Esophagus muscularis mucosa (tissue), 4 donors: ENCODE measurements at regions not wholly inside any gene's neighbourhood (a gene's known extent, or its start where the extent isn't known, plus 50 kb on each side); places are given as distances from the start of the nearest gene placed in this dataset.

Source experiments
- DNase-seq: peaks from one replicate; pipeline ENCODE4 v3.0.0-alpha.2; 2017; ENCODE audit errors: extremely low spot score
- H3K27ac ChIP-seq, 4 donors: fragments of 200-600 bp; sonication (generic); replicated peaks in 1 of 4; 1 replicate in 3 of 4; 2 replicates in 1 of 4; pipeline ENCODE4 v1.5.1; 2016 to 2019; ENCODE audit warnings: mild to moderate bottlenecking in 1 of 4
- H3K27me3 ChIP-seq, 4 donors: fragments of 200-600 bp; sonication (generic); one replicate each; pipeline versions ENCODE4 v1.5.1 to v1.6.0; 2016 to 2019
- H3K36me3 ChIP-seq, 4 donors: fragments of 200-600 bp; sonication (generic); one replicate each; pipeline ENCODE4 v1.5.1; 2016 to 2019
- H3K4me1 ChIP-seq, 4 donors: fragments of 200-600 bp; sonication (generic); one replicate each; pipeline ENCODE4 v1.5.1; 2016 to 2019
- H3K4me3 ChIP-seq, 4 donors: fragments of 200-600 bp; sonication (generic); 1 replicate in 2 of 4; 2 replicates in 2 of 4; pipeline ENCODE4 v1.5.1; 2016 to 2019; ENCODE audit warnings: mild to moderate bottlenecking in 4 of 4, moderate library complexity in 1 of 4
- H3K9me3 ChIP-seq, 4 donors: fragments of 200-600 bp; sonication (generic); 1 replicate in 3 of 4; 2 replicates in 1 of 4; pipeline ENCODE4 v1.5.1; 2016 to 2019
- CTCF ChIP-seq, 3 experiments: fragments of 200-600 bp in 2 of 3; fragments of 450-650 bp in 1 of 3; sonication (generic) in 2 of 3; IDR thresholded peaks; one replicate each; pipeline ENCODE4 v1.5.1; 2017 to 2019; ENCODE audit warnings: antibody characterized with exemption in 3 of 3, mild to moderate bottlenecking in 2 of 3, moderate library complexity in 1 of 3
- EP300 ChIP-seq: sonication (generic); formaldehyde crosslinking; IDR thresholded peaks from one replicate; pipeline ENCODE4 v1.6.1; 2017; ENCODE audit warnings: antibody characterized with exemption
- POLR2A ChIP-seq: fragments of 450-650 bp; IDR thresholded peaks from one replicate; pipeline ENCODE4 v1.6.1; 2017; ENCODE audit warnings: antibody characterized with exemption, moderate library complexity, mild to moderate bottlenecking, low read depth
- POLR2AphosphoS5 ChIP-seq, 2 donors: sonication (generic); formaldehyde crosslinking; IDR thresholded peaks; one replicate each; pipeline ENCODE4 v1.6.1; 2017; ENCODE audit warnings: antibody characterized with exemption in 2 of 2
- WGBS: methylation state at CpG from one replicate; pipeline ENCODE4 v1.1.5; 2018; 5-methylcytosine and 5-hydroxymethylcytosine counted together
- intact Hi-C: fragments of 100-400 bp; cut with DNase I; formaldehyde crosslinking; loops from one replicate; pipeline ENCODE4 v1.15.1; 2023

- WGBS = 87% methylated on average over 2 of the region's 2 CpGs
- Histone ChIP-seq H3K9me3 (no peaks in the 10 kb centered on the region), H3K27me3 (no peaks in the 10 kb centered on the region), H3K36me3 (no peaks in the 10 kb centered on the region), H3K4me3 (no peak overlapping the region), H3K27ac (no peak overlapping the region), H3K4me1 (no peaks in the 10 kb centered on the region)
- intact Hi-C loops = no loop called here
- TF ChIP-seq POLR2AphosphoS5 (IDR thresholded peaks at IDR 0.05) (no peak), EP300 (no peak), POLR2A (no peak), CTCF (IDR thresholded peaks at IDR 0.05) (no peak)
- DNase-seq = no peak
These were observed 248.2 kb downstream of the TBX18 start for GRCh38 chr6:84516154-84516553.

GRCh38 chr6:84515067-84515466 is 249.3 kb downstream of the TBX18 start:
- Histone ChIP-seq H3K27me3 (no peaks in the 10 kb centered on the region), H3K27ac (no peak overlapping the region), H3K4me3 (no peak overlapping the region), H3K9me3 (no peaks in the 10 kb centered on the region), H3K4me1 (no peaks in the 10 kb centered on the region), H3K36me3 (no peaks in the 10 kb centered on the region)
- WGBS = 65% methylated on average over 6 of the region's 6 CpGs
- TF ChIP-seq POLR2A (no peak), CTCF (IDR thresholded peaks at IDR 0.05) (no peak), EP300 (no peak), POLR2AphosphoS5 (IDR thresholded peaks at IDR 0.05) (no peak)
- intact Hi-C loops = no loop called here
- no peak for DNase-seq

GRCh38 chr6:84514089-84514971 is 250.1 kb downstream of the TBX18 start:
- H3K27ac ChIP-seq = no peak overlapping the region
- H3K4me1 ChIP-seq = no peaks in the 10 kb centered on the region
- H3K9me3 ChIP-seq = no peaks in the 10 kb centered on the region
- H3K27me3 ChIP-seq = no peaks in the 10 kb centered on the region
- TF ChIP-seq CTCF (IDR thresholded peaks at IDR 0.05) (no peak), POLR2AphosphoS5 (IDR thresholded peaks at IDR 0.05) (no peak), EP300 (no peak), POLR2A (no peak)
- no peak for DNase-seq
- 88% methylated on average over 5 of the region's 5 CpGs for WGBS
- no peak overlapping the region for H3K4me3 ChIP-seq
- no peaks in the 10 kb centered on the region for H3K36me3 ChIP-seq
- intact Hi-C loops = no loop called here

GRCh38 chr6:84512391-84512790 is 252.0 kb downstream of the TBX18 start:
- H3K36me3 ChIP-seq = no peaks in the 10 kb centered on the region
- TF ChIP-seq POLR2A (no peak), CTCF (IDR thresholded peaks at IDR 0.05) (no peak)
- no peaks in the 10 kb centered on the region for H3K27me3 ChIP-seq
- 86% methylated on average over 2 of the region's 2 CpGs for WGBS
- peaks cover 0 to 3% (median 0%) of the 10 kb centered on the region in 4 donors for H3K9me3 ChIP-seq
- DNase-seq = no peak
- no peak overlapping the region for H3K27ac ChIP-seq
- intact Hi-C loops = no loop called here
- no peaks in the 10 kb centered on the region for H3K4me1 ChIP-seq
- H3K4me3 ChIP-seq = no peak overlapping the region

- no peak for TF ChIP-seq CTCF (IDR thresholded peaks at IDR 0.05)
- TF ChIP-seq POLR2AphosphoS5 (IDR thresholded peaks at IDR 0.05) = no peak
- no peak for TF ChIP-seq EP300
- TF ChIP-seq POLR2A = no peak
- Histone ChIP-seq H3K27ac (no peak overlapping the region), H3K4me1 (no peaks in the 10 kb centered on the region), H3K4me3 (no peak overlapping the region), H3K27me3 (no peaks in the 10 kb centered on the region), H3K9me3 (peaks cover 0 to 3% (median 0%) of the 10 kb centered on the region in 4 donors), H3K36me3 (no peaks in the 10 kb centered on the region)
- no peak for DNase-seq
- intact Hi-C loops = no loop called here
- 93% methylated on average over 3 of the region's 3 CpGs for WGBS
These were observed 252.5 kb downstream of the TBX18 start for GRCh38 chr6:84511929-84512328.
